ENCODE measurements at regions not wholly inside any gene's neighbourhood (a gene's known extent, or its start where the extent isn't known, plus 50 kb on each side); places are given as distances from the start of the nearest gene placed in this dataset.
"Not testable (repeated sequence)": the region's sequence is repeated elsewhere in the genome, so short reads cannot be mapped to it uniquely, and the experiment has no call there.

DNA sequence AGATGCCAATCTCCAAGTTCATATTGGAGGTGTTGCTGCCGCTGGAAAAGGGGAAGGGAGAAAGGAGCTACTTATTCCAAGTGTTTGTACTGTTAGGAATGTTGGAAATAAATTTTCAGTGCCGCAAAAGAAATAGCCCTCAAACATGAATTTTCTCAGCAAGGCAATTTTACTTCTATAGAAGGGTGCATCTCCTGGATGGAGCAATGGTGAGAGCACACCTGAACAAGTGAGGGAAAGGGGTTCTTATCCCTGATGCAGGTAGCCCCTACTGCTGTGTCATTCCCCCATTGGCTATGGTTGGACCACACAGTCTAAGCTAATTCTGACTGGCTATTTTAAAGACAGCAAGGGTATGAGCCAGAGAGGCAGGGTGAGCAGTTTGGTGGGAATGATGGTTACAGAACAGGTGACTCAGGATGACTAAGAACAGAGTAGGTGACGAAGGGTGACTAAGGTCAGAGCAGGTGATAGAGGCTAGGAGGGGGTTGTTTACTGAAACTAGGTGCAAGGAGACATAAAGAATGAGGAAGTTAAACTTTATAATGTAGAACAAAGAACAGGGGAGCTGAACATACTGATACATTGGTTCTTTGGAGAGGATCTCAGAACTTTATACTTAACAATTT is 503.5 kb downstream of the EDEM1 start:
- DNase-seq (ENCODE audit: low read depth in 2 of 2), result no peak

GRCh38 chr3:5692446-5692845 is 504.9 kb downstream of the EDEM1 start:
- no peak for DNase-seq (ENCODE audit: low read depth in 2 of 2)

- no peak for DNase-seq (ENCODE audit: low read depth in 2 of 2)
These were observed 506.8 kb downstream of the EDEM1 start for GRCh38 chr3:5694266-5694665.

GRCh38 chr3:5698851-5699250 is 511.3 kb downstream of the EDEM1 start:
- DNase-seq (ENCODE audit: low read depth in 2 of 2), result no peak

DNA sequence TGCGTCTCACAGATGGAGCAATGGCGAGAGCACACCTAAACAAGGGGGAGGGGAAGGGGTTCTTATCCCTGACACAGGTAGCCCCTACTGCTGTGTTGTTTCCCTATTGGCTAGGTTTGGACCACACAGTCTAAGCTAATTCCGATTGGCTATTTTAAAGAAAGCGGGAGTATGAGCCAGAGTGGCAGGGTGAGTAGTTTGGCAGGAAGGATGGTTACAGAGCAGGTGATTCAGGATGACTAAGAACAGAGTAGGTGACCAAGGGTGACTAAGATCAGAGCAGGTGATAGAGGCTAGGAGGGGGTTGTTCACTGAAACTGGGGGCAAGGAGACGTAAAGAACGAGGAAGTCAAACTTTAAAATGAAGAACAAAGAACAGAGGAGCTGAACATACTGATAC is 511.8 kb downstream of the EDEM1 start:
- DNase-seq (ENCODE audit: low read depth in 2 of 2), result no peak

GRCh38 chr3:5699811-5700210 is 512.3 kb downstream of the EDEM1 start:
- DNase-seq (ENCODE audit: low read depth in 2 of 2), result no peak

DNA sequence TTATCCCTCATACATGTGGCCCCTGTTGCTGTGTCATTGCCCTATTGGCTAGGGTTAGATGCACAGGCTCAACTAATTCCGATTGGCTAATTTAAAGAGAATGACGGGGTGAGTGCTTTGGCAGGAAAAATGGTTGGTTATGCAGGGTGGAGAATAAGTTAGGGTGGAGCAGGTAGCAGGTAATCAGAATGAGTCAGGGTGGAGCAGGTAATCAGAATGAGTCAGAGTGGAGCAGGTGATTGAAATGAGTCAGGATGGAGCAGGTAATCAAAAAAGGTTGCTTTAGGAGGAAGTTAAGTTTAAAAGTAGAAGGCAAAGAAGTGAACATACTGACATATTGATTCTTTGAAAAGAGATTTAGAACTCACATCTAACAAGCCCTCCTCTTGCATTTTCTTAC is 513.5 kb downstream of the EDEM1 start:
- DNase-seq (ENCODE audit: low read depth in 2 of 2), result not testable (repeated sequence)

DNA sequence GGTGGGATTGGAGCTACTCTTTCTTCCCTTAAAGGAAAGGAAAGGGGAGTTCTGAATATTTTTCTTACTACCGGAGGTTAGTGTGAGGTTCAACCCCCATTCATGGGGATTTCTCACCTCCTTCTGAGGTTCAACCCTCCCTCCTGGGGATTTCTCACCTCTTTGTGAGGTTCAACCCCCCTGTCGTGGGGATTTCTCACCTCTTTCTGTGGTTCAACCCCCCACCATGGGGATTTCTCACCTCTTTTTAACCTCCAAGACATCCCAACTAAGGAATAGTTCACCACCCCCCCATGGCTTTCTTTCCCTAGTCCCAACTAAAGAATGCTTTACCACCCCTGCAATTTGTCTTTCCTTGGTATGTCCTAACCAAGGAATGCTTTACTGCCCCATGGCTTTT is 520.3 kb downstream of the EDEM1 start:
- no peak for DNase-seq (ENCODE audit: low read depth in 2 of 2)

- no peak for DNase-seq (ENCODE audit: low read depth in 2 of 2)
These were observed 522.2 kb downstream of the EDEM1 start for GRCh38 chr3:5709714-5710113.

DNA sequence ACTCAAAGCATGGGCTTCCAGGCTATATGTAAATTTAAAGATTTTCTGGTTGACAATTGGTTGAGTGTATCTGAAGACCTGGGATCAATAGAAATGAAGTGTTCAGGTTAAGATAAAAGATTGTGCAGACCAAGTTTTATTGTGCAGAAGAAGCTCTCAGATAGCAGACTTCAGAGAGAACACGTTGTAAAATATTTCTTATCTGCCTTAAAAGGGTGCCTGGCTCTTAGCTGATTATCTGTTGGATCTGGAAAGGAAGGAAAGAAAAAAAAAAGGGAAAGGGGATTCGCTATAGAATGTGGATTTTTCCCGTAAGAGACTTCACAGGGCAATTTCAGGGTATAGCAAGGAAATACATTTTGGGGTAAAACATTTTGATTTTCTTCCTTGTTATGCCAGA is 523.2 kb downstream of the EDEM1 start:
- no peak for DNase-seq (ENCODE audit: low read depth in 2 of 2)

GRCh38 chr3:5717254-5717653 is 529.7 kb downstream of the EDEM1 start:
- DNase-seq (ENCODE audit: low read depth in 2 of 2), result no peak

DNA sequence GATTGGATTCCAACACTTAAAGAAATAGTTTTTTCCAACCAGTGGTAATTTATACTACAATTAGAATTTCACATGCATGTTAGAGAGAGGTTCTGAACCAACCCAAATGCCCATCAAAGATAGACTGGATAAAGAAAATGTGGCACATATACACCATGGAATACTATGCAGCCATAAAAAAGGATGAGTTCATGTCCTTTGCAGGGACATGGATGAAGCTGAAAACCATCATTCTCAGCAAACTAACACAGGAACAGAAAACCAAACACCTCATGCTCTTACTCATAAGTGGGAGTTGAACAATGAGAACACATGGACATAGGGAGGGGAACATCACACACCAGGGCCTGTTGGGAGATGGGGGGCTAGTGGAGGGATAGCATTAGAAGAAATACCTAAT is 532.2 kb downstream of the EDEM1 start:
- not testable (repeated sequence) for DNase-seq (ENCODE audit: low read depth in 2 of 2)

DNA sequence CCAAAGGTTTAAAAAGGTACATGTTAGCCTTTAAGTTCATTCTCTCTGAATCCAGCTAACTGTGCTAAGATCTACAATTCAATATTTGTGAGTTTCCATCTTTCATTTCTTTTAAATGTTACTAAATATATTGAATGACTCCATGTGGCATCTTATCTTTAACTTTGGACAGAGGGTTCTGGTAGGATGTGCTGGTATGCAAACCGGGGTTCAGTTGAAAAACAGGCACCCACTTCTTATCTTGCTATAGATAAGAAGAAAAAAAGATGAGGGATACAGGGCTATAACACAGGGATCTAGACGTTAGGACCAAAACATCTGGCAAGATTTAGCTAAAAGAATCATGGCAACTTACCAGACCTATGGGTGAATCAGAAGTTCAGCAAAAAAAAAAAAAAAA is 538.3 kb downstream of the EDEM1 start:
- DNase-seq (ENCODE audit: low read depth in 2 of 2), result no peak

GRCh38 chr3:5726621-5727020 is 539.1 kb downstream of the EDEM1 start:
- DNase-seq (ENCODE audit: low read depth in 2 of 2), result no peak

DNA sequence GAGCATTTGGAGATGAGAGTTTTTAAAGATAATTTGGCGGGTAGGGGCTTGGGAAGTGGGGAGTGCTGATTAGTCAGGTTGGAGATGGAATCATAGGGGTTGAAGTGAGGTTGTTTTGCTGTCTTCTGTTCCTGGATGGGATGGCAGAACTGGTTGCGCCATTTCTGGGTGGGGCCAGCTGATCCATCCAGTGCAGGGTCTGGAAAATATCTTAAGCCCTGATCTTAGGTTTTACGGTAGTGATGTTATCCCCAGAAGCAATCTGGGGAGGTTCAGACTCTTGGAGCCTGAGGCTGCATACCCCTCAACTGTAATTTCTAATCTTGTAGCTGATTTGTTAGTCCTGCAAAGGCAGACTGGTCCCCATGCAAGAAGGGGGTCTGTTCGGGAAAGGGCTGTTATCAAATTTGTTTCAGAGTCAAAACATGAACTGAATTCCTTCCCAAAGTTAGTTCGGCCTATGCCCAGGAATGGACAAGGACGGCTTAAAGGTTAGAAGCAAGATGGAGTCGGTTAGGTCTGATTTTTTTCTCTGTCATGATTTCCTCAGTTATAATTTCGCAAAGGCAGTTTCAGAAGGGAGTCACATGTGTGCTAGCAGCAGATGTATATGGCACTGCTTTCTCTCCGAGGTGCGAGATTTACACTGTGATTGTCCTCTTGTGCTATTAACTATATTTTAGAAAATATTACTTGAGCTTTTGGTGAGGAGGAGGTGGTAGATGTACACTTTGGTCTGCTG is 540.4 kb downstream of the EDEM1 start:
- no peak for DNase-seq (ENCODE audit: low read depth in 2 of 2)

- DNase-seq (ENCODE audit: low read depth in 2 of 2), result no peak
These were observed 542.3 kb downstream of the EDEM1 start for GRCh38 chr3:5729852-5730251.

GRCh38 chr3:5731100-5731499 is 543.6 kb downstream of the EDEM1 start:
- DNase-seq (ENCODE audit: low read depth in 2 of 2), result no peak

DNA sequence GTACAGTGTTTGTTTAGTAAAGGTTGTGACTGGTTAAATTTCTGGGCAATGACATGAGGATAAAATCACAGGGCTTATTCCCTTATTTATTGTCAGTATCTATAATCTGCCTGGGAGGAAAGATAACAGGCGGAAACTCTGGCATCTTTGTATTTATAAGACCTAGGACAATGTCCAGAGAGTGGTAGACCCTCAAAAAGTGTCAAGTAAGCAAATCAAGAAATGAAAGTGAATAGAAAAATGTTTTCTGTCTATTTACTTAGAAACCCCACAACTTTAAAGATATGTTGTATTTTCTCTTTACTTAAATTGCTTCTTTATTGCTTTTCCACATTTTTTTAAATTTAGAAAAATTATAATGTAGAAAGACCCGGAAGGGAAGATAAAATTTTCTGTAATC is 544.6 kb downstream of the EDEM1 start:
- no peak for DNase-seq (ENCODE audit: low read depth in 2 of 2)

GRCh38 chr3:5733995-5734394 is 546.5 kb downstream of the EDEM1 start:
- no peak for DNase-seq (ENCODE audit: low read depth in 2 of 2)

DNA sequence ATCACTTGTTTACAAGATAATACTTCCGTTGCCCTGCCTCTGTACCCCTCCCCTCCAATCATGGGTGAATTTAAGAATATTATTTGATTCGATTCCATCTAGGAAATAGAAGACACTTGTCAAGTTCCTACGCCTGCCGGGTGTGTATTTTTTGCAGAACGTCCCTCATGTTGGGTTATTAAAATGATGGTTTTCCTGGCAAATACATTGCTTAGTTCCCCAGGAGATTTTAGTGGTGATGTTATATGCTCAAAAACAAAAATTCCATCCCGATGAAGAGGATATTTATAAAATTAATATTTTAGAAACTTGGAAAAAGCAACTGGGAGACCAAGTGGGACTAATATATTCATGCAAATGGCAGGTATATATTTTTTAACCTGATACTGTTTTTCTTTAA is 548.4 kb downstream of the EDEM1 start:
- no peak for DNase-seq (ENCODE audit: low read depth in 2 of 2)

DNA sequence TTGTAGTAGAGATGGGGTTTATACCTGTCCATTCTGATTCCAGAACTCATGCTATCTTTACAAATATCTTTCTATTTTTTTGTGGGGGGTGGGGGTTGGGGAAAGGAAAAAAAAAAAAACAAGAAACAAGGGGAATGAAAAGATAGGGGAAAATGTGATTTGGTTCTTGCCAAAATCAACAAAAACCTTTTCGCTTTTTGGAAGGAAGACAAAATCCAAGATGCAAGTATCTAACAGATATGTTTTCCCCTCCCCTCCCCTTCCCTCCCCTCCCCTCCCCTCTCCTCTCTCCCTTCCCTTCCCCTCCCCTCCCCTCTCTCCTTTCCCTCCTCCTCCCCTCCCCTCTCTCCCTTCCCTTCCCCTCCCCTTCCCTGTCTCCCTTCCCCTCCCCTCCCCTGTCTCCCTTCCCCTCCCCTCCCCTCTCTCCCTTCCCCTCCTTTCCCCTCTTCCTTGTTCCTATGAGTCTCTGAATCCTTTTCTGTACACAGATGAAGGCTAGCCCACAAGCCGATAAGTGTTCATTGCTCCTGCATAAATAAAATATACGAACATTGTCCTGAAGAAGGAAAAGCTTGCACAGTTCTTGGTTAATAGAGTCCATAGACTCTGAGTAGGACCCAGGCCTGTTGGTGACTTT is 551.9 kb downstream of the EDEM1 start:
- no peak for DNase-seq (ENCODE audit: low read depth in 2 of 2)

DNA sequence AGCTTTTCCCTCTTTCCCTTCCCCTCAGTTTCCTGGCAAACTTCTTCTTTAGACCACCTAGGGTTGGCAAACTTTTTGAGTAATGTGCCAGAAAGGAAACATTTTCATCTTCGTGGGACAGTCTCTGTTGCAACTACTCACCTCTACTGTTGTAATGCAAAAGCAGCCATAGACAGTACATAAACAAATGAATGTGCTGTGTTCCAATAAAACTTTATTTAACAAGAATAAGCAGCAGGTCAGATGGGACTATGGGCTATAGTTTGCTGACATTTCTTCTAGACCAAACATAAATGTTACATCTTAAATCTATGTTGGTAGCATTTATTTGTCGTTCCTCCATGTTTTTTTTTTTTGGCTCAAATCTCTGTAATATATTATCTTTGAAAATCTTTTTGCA is 552.4 kb downstream of the EDEM1 start:
- no peak for DNase-seq (ENCODE audit: low read depth in 2 of 2)

DNA sequence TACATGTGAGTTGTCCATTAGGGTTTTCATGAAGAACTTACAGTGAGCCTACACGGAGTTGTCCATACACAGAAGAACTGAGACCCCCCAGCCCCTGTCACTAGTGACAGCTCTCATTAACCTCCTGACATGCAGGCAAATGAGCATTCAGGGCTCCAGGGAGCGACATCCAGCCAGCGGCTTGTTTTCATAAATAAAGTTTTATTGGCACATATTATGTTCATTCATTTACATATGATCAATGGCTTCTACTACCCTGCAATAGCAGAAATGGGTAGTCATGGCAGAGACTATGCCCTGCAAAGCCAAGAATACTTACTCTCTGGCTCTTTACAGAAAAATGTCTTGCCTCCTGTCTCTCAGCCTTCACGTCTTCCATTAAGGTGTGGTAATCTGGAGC is 553.5 kb downstream of the EDEM1 start:
- DNase-seq (ENCODE audit: low read depth in 2 of 2), result no peak

Data from stimulated activated CD8-positive, alpha-beta memory T cell treated with anti-CD3 and anti-CD28 coated beads, Interleukin-7, amount 100 ng/mL, for 1 hour (primary cell).